Tongue (tissue), 1 donor: ENCODE measurements at regions not wholly inside any gene's neighbourhood (a gene's known extent, or its start where the extent isn't known, plus 50 kb on each side); places are given as distances from the start of the nearest gene placed in this dataset.
"Not testable (repeated sequence)": the region's sequence is repeated elsewhere in the genome, so short reads cannot be mapped to it uniquely, and the experiment has no call there.

Experiments
- DNase-seq: peaks from one replicate; pipeline ENCODE4 v3.0.0-alpha.2; 2015

GRCh38 chr16:59060207-59060606 lies 326.1 kb upstream of the GOT2 start:
- no peak for DNase-seq

DNA sequence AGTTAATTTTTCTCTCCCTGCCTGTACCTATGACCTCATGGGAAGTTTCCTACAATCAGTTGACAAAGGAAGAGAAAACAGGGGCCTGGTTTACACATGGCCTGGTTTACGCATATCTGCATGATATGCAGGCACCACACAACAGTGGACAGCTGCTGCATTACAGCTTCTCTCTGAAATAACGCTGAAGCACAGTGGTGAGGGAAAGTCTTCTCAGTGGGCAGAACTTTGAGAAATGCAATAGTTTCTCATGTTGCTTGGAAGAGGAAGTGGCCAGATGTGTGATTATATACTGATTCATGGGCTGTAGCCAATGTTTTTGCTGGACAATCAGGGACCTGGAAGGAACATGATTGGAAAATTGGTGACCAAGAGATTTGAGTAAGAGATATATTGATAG lies 324.1 kb upstream of the GOT2 start:
- no peak for DNase-seq

GRCh38 chr16:59053911-59054310 lies 319.8 kb upstream of the GOT2 start:
- no peak for DNase-seq

DNA sequence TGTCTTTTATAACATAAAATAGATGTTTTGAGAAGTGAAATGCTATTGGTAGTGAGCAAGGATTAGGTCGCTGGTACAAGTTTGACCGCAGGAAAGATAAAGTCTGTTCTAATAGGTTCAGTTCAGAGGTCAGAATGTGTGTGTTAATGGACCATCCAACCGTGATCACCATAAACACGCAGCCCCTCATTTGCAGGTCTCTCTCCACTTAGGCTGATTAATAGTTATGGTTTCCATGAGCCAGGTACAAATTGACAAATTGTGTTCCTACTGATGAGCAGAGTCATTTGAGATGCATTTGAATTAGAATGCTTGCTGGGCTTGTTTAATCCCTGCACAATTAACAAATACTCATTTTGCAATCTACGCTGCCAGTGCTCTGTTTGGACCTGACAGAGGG lies 318.1 kb upstream of the GOT2 start:
- DNase-seq, result no peak

GRCh38 chr16:59048876-59049275 lies 314.8 kb upstream of the GOT2 start:
- DNase-seq, result no peak

GRCh38 chr16:59047114-59047513 lies 313.0 kb upstream of the GOT2 start:
- DNase-seq, result no peak

DNA sequence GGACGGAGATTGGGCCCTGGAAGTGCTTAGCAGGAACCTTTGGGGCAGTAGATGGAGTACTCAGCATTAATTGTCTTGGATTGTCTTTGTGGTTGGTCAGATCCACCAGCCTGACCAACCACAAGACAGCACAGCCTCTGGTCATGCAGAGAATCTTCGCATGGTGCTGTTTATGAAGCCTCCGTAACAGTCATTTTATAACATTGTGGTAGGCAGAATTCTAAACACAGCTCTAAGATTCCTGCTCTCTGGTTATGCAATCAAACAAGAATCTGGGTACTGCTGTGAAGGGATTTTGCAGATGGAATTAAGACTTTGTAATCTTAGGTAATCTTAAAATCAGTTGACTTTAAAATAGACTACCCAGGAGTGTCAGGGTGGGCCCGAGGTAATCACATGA lies 312.2 kb upstream of the GOT2 start:
- DNase-seq, result no peak

- no peak for DNase-seq
Observed at GRCh38 chr16:59045501-59045900, 311.4 kb upstream of the GOT2 start.

DNA sequence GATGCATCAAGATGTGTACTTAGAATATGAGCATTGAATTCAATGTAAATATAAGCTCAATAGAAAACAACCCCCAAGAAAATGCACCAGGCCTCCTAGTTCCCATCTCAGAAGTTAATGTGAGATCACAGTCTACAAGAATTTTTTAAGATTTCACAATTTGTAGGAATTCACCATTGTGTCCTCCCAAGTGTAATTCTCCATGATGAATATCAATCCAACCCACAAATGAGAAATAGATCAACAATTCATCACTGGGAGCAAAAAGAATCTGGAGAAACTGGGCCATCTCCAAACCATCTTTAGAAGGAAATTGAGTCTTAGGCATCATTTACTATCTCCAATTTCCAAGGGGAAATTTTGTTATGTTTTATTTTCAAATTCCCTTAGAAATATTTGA lies 310.5 kb upstream of the GOT2 start:
- DNase-seq, result no peak

DNA sequence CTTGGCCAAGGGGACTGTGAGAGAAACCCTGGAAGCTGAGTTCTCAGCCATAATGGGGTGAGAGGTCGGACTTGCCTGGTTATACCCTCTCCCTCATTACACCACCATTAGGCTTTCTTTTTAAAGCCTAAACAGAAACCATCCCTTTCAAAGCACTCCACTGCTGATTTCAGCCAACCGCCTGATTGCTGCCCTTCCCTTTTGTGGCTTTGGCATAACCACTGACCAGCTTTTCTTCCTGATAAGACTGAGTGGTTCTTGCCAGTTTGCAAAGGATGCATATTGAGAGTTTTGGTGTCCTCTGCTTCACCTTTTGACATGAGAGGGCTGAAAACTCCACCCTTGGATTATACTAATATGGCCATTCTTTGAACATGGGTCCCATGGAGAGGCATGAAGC lies 308.2 kb upstream of the GOT2 start:
- no peak for DNase-seq

DNA sequence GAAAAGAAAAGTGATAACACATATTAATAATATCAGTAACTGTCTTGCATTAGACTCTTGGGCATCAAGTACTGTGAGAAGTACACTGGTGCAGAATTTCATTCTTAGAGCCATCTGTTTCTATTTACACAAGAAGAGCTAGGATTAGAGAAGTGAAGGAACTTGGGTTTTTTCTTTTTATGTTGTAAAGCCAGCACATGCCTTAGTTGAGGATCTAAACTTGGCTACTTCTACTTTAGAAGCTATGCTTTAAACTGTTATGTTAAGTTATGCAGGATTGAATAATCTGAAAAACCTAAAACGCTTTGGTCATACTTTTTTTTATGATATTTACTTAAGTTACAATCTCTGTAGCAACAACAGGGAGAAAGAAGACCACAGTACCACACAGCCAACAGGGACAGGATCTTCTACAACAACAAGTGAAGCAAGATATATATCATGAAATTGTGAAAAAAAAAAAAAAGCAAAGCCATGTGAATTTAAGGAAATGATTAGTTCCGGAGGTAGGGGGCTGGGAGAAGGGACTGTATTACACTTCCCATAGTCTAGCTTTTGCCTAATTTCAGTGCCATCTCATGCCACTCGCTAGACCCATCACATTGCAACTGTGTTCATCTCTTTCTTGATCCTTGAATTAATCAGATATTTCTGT lies 305.1 kb upstream of the GOT2 start:
- DNase-seq, result peak; percentile 25

- DNase-seq, result no peak
Observed at GRCh38 chr16:59030923-59031485, 296.9 kb upstream of the GOT2 start.

DNA sequence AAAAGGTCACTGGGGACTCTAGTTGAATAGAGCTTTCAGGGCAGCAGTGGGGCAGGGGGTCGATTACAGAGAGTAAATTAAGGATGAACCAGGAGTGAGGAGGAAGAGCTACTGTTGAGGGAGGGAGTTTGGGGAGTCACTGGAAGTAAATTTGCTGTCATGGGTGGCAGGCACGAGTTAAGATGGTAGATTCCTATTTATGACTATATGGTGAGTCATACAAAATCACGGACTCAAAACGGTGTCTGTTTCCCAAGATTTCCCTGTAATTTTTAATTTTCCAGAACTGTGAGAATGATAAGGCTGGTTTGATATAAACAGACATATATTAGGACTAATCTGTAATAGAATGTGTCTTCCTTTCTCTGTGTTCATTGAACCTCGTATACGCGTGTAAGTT lies 287.6 kb upstream of the GOT2 start:
- DNase-seq, result no peak

GRCh38 chr16:59013930-59014329 lies 279.8 kb upstream of the GOT2 start:
- DNase-seq, result no peak

GRCh38 chr16:58999762-59000161 lies 265.6 kb upstream of the GOT2 start:
- no peak for DNase-seq

DNA sequence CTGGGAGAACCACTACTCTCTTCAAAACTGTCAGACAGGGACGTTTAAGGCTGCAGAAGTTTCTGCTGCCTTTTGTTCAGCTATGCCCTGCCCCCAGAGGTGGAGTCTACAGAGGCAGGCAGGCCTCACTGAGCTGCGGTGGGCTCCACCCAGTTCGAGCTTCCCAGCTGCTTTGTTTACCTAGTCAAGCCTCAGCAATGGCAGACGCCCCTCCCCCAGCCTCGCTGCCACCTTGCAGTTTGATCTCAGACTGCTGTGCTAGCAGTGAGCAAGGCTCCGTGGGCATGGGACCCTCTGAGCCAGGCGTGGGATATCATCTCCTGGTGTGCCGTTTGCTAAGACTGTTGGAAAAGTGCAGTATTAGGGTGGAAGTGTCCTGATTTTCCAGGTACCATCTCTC lies 258.6 kb upstream of the GOT2 start:
- DNase-seq, result not testable (repeated sequence)

- not testable (repeated sequence) for DNase-seq
Observed at GRCh38 chr16:58983181-58983965, 249.3 kb upstream of the GOT2 start.

GRCh38 chr16:58970775-58971174 lies 236.7 kb upstream of the GOT2 start:
- DNase-seq, result no peak

GRCh38 chr16:58963479-58963878 lies 229.4 kb upstream of the GOT2 start:
- DNase-seq, result no peak

DNA sequence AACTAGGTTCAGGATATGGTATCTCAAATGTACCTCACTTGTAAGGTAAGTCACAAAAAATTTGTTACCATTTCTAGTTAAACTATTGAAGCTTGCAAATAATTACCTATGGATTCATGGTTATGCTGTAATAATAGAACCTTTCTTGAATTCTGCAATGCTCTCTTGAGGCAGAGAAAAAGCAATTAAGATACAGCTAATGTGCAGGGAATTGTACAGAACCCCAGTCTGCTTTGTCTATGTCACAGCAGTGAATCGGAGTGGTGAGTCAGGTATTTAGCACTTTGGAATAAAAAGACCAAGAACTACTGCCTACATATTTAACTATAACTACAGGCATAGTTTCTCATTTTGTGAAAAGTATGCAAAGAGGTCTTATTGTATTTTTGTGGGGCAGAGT lies 228.7 kb upstream of the GOT2 start:
- no peak for DNase-seq

DNA sequence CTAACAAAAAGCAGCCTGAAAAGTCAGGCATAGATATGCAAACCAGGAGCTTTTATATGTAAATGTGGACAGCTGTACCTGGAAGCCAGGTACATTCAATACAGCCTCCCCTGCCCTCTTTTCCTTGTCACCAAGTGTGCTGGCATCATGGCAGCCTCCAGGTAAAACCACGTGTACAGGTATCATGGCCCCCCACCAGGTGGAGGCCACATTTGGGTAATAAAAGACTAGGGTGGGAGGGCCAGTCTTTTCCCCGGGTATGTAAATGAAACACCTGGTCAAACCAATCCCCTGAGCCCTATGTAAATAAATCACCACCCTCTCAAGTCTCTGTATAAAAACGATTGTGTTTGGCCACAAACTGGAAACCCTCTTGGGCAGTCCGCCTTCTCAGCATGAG lies 226.4 kb upstream of the GOT2 start:
- DNase-seq, result no peak

- DNase-seq, result no peak
Observed at GRCh38 chr16:58960034-58960433, 225.9 kb upstream of the GOT2 start.

DNA sequence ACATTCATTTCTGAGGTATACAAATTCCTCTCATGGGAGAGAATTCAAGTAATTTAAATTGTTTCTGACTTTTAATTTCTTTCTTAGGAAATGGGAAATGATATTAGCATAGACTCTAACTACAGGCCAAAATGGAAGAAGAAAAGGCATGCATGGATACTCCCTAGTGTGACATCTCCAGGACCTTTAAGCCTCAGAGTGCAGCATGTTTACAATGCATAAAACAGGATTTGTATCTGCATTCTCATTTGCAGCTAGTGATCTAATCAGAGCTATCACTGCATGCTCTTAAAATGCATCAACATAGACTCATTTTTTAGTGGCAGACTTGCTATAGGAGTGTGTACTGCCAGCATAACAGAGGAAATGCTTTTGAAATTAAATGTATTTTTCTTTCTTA lies 224.6 kb upstream of the GOT2 start:
- DNase-seq, result no peak

DNA sequence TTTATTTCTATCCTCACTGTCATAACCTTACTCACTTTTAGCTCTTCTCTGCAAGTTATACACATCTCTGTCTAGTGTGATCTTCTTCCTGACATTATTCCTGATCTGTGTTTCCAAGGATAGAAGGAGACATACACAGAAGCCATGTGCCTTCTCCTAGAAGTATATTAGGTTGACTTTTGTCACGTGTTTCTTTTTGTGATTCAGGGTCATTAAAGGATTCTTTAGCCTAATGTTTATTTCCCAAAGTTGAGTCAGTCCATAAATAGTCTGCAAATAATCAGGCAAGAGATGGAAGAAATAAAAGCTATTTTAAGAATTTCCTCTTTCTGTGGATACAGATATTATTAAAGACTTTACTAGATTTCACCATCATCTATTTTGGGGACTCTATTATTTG lies 214.1 kb upstream of the GOT2 start:
- DNase-seq, result no peak
